OCI-LY1 (cell line): ENCODE measurements at regions not wholly inside any gene's neighbourhood (a gene's known extent, or its start where the extent isn't known, plus 50 kb on each side); places are given as distances from the start of the nearest gene placed in this dataset.

Experiments used
- H2AFZ ChIP-seq: fragments of 200-600 bp; sonication (generic), shearing (Covaris generic); 2 replicates; pipeline ENCODE4 v1.6.0; 2014; ENCODE audit warnings: antibody characterized with exemption, mild to moderate bottlenecking, low read length
- H3F3A ChIP-seq: fragments of 200-600 bp; sonication (generic), shearing (Covaris generic); 2 replicates; pipeline ENCODE4 v1.6.0; 2014; ENCODE audit warnings: mild to moderate bottlenecking, antibody characterized with exemption, low read length, moderate library complexity; ENCODE audit not compliant: insufficient read depth
- H3K27ac ChIP-seq: fragments of 200-600 bp; sonication (generic); 2 replicates; pipeline ENCODE4 v1.5.1; 2014; ENCODE audit warnings: low read length, mixed run types, mild to moderate bottlenecking, low read depth; ENCODE audit not compliant: poor library complexity, severe bottlenecking
- H3K27me3 ChIP-seq: fragments of 200-600 bp; sonication (generic); 2 replicates; pipeline ENCODE4 v1.6.0; 2014; ENCODE audit warnings: antibody characterized with exemption, mild to moderate bottlenecking, low read length, moderate library complexity; ENCODE audit not compliant: insufficient read depth
- H3K36me3 ChIP-seq: fragments of 200-600 bp; sonication (generic); 2 replicates; pipeline ENCODE4 v1.6.1; 2014; ENCODE audit warnings: mild to moderate bottlenecking, antibody characterized with exemption, low read length, moderate library complexity, mixed read lengths; ENCODE audit not compliant: insufficient read depth
- H3K4me1 ChIP-seq: fragments of 200-600 bp; sonication (generic); 2 replicates; pipeline ENCODE4 v1.5.1; 2014; ENCODE audit warnings: mild to moderate bottlenecking, low read length, moderate library complexity; ENCODE audit not compliant: insufficient read depth, severe bottlenecking
- H3K4me2 ChIP-seq: fragments of 200-600 bp; sonication (generic), shearing (Covaris generic); 2 replicates; pipeline ENCODE4 v1.6.1; 2014; ENCODE audit warnings: low read length
- H3K4me3 ChIP-seq: fragments of 200-600 bp; sonication (generic); 2 replicates; pipeline ENCODE4 v1.5.1; 2014; ENCODE audit warnings: low read length, low read depth, mild to moderate bottlenecking, mixed read lengths; ENCODE audit not compliant: poor library complexity, severe bottlenecking
- H3K79me2 ChIP-seq: fragments of 200-600 bp; shearing (Covaris generic); 2 replicates; pipeline ENCODE4 v1.6.1; 2016; ENCODE audit warnings: mixed run types, low read length, mixed read lengths; ENCODE audit not compliant: insufficient read depth
- H3K9ac ChIP-seq: fragments of 200-600 bp; sonication (generic), shearing (Covaris generic); 2 replicates; pipeline ENCODE4 v1.6.1; 2014; ENCODE audit warnings: mild to moderate bottlenecking, low read length, mixed read lengths
- H3K9me2 ChIP-seq: fragments of 200-600 bp; sonication (generic), shearing (Covaris generic); 2 replicates; pipeline ENCODE4 v1.6.1; 2014; ENCODE audit warnings: low read depth, mild to moderate bottlenecking, low read length, mixed read lengths
- H3K9me3 ChIP-seq: fragments of 200-600 bp; shearing (Covaris generic); 2 replicates; pipeline ENCODE4 v1.6.1; 2014; ENCODE audit warnings: low read length, mixed read lengths
- H4K20me1 ChIP-seq: fragments of 200-600 bp; sonication (generic), shearing (Covaris generic); 2 replicates; pipeline ENCODE4 v1.6.0; 2016; ENCODE audit warnings: mild to moderate bottlenecking, low read length; ENCODE audit not compliant: insufficient read depth
- EZH2 ChIP-seq: fragments of 200-600 bp; sonication (generic), shearing (Covaris generic); IDR thresholded peaks from 2 replicates; pipeline ENCODE4 v1.8.0; 2017; ENCODE audit warnings: borderline replicate concordance, mixed run types, mild to moderate bottlenecking, antibody characterized with exemption, low read length, moderate library complexity, mixed read lengths
- TF ChIP-seq, protein P1 (sequence below): fragments of 200-600 bp; sonication (generic), shearing (Covaris generic); IDR thresholded peaks from 2 replicates; pipeline ENCODE4 v1.5.1; 2017; ENCODE audit warnings: mild to moderate bottlenecking, antibody characterized with exemption, low read length, moderate library complexity, mixed read lengths

GRCh38 chr2:774436-774835, 97.2 kb upstream of the TMEM18 start:
- no peaks in the 10 kb centered on the region for H3F3A ChIP-seq

DNA sequence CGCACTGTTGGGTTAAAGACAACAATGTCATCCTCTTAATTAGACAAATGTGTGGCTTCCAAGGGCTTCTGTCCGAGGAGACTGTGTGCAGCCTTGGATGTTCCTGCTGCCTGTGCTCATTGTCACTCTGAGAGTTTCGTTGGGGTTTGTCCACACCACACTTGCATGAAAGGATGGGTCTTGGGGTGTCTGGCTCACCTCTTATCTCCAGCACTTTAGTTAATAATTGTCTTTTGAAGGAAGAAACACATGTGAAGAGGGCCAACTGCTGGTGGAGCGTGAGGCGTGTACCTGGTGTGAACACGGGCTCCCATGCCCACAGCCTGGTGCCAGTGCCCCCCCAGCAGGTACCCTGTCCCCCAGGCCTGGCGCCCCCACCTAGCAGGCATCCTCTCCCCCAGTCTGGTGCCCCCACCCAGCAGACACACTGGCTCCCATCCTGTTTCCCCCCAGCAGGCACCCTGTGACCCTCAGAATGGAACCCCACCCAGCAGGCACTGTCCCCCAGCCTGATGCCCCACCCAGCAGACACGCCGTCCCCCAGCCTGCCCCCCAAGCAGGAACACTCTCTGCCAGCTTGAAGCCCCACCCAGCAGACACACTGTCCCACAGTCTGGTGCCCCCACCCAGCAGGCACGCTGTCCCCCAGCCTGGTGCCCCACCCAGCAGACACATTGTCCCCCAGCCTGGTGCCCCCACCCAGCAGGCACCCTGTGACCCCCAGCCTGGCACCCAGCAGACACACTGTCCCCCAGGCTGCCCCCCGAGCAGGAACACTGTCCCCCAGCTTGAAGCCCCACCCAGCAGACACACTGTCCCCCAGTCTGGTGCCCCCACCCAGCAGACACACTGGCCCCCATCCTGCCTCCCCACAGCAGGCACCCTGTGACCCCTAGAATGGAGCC, 96.3 kb upstream of the TMEM18 start:
- no peak overlapping the region for H3K27ac ChIP-seq

More at GRCh38 chr2:774436-774835, 97.2 kb upstream of the TMEM18 start:
- Histone ChIP-seq H3K9me3 (no peaks in the 10 kb centered on the region), H3K79me2 (no peaks in the 10 kb centered on the region), H3K27me3 (peaks cover 3% of the 10 kb centered on the region; the same call in 1 of the 2 replicates), H3K4me2 (no peak overlapping the region), H3K9me2 (no peaks in the 10 kb centered on the region), H3K4me1 (no peaks in the 10 kb centered on the region), H3K4me3 (no peak overlapping the region), H3K36me3 (no peaks in the 10 kb centered on the region), H4K20me1 (no peaks in the 10 kb centered on the region), H2AFZ (no peak overlapping the region), H3K9ac (no peak overlapping the region), H3K27ac (no peak overlapping the region)
- TF ChIP-seq, protein P1, sequence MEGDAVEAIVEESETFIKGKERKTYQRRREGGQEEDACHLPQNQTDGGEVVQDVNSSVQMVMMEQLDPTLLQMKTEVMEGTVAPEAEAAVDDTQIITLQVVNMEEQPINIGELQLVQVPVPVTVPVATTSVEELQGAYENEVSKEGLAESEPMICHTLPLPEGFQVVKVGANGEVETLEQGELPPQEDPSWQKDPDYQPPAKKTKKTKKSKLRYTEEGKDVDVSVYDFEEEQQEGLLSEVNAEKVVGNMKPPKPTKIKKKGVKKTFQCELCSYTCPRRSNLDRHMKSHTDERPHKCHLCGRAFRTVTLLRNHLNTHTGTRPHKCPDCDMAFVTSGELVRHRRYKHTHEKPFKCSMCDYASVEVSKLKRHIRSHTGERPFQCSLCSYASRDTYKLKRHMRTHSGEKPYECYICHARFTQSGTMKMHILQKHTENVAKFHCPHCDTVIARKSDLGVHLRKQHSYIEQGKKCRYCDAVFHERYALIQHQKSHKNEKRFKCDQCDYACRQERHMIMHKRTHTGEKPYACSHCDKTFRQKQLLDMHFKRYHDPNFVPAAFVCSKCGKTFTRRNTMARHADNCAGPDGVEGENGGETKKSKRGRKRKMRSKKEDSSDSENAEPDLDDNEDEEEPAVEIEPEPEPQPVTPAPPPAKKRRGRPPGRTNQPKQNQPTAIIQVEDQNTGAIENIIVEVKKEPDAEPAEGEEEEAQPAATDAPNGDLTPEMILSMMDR: no peak
- TF ChIP-seq EZH2: no peak

DNA sequence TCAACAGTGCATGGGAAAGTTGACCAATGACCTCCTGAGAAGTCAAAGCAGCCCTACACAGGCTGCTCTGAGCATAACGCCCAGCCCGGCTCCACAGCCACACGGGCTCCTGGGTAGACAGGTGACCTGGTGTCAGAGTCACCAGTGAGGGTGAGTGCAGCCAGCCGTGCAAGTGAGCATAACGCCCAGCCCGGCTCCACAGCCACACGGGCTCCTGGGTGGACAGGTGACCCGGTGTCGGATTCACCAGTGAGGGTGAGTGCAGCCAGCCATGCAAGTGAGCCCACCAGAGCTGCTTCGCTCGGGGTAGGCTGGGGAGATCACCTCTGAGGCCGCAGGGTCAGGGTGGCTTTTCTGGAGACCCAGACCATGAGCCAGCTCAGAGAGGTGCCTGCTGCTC, 94.3 kb upstream of the TMEM18 start:
- Histone ChIP-seq H3K27me3 (peaks cover 3% of the 10 kb centered on the region; the same call in 1 of the 2 replicates), H2AFZ (no peak overlapping the region), H3K4me3 (no peak overlapping the region), H4K20me1 (no peaks in the 10 kb centered on the region), H3K4me1 (no peaks in the 10 kb centered on the region), H3K36me3 (no peaks in the 10 kb centered on the region), H3K9me2 (no peaks in the 10 kb centered on the region), H3F3A (no peaks in the 10 kb centered on the region), H3K4me2 (no peak overlapping the region), H3K27ac (no peak overlapping the region), H3K9me3 (no peaks in the 10 kb centered on the region), H3K79me2 (no peaks in the 10 kb centered on the region), H3K9ac (no peak overlapping the region)
- TF ChIP-seq, protein P1: no peak
- TF ChIP-seq EZH2: no peak

More for the DNA sequence above, 96.3 kb upstream of the TMEM18 start:
- no peaks in the 10 kb centered on the region for H3K79me2 ChIP-seq
- H3K9me3 ChIP-seq: no peaks in the 10 kb centered on the region
- no peaks in the 10 kb centered on the region for H3K4me1 ChIP-seq
- H3F3A ChIP-seq: no peaks in the 10 kb centered on the region
- H2AFZ ChIP-seq: no peak overlapping the region
- H4K20me1 ChIP-seq: no peaks in the 10 kb centered on the region
- H3K4me2 ChIP-seq: no peak overlapping the region
- no peaks in the 10 kb centered on the region for H3K36me3 ChIP-seq
- no peak overlapping the region for H3K9ac ChIP-seq
- no peak overlapping the region for H3K4me3 ChIP-seq
- no peak for TF ChIP-seq EZH2
- TF ChIP-seq, protein P1: no peak
- no peaks in the 10 kb centered on the region for H3K9me2 ChIP-seq
- H3K27me3 ChIP-seq: peaks cover 3% of the 10 kb centered on the region; the same call in 1 of the 2 replicates
